SH-SY5Y (cell line): ENCODE measurements at regions not wholly inside any gene's neighbourhood (a gene's known extent, or its start where the extent isn't known, plus 50 kb on each side); places are given as distances from the start of the nearest gene placed in this dataset.

Experiments used
- GATA2 ChIP-seq: IDR thresholded peaks from 2 replicates; pipeline ENCODE4 v1.6.1; 2011; ENCODE audit warnings: mild to moderate bottlenecking, low read depth, low read length
- GATA3 ChIP-seq: IDR thresholded peaks from 2 replicates; pipeline ENCODE4 v1.6.1; 2011; ENCODE audit warnings: low read depth, mild to moderate bottlenecking, low read length, moderate library complexity

GRCh38 chr1:4937876-4938534, 283.6 kb downstream of the AJAP1 start:
- no peak for TF ChIP-seq GATA3
- no peak for TF ChIP-seq GATA2
